Urothelium cell line (cell line): ENCODE measurements at regions not wholly inside any gene's neighbourhood (a gene's known extent, or its start where the extent isn't known, plus 50 kb on each side); places are given as distances from the start of the nearest gene placed in this dataset.
A peak's percentile ranks its signal among the peaks of the same experiment; 100 is the strongest.

Source experiments
- DNase-seq: peaks from one replicate; pipeline ENCODE4 v3.0.0; 2011; ENCODE audit warnings: low spot score, mixed read lengths
- FAIRE-seq: peaks from 2 replicates; lab custom pipeline; 2011; peaks lifted over from hg19 to GRCh38; lab: Jason Lieb, UNC

- FAIRE-seq, result no peak
Measured at GRCh38 chr2:145494441-145494840, 974.5 kb upstream of the ZEB2 start.

GRCh38 chr2:145488571-145488970, 968.7 kb upstream of the ZEB2 start:
- FAIRE-seq, result no peak
- no peak for DNase-seq

More at GRCh38 chr2:145494441-145494840, 974.5 kb upstream of the ZEB2 start:
- DNase-seq, result no peak

GRCh38 chr2:145484448-145485097, 964.7 kb upstream of the ZEB2 start:
- no peak for FAIRE-seq
- peak; percentile 17 for DNase-seq

- FAIRE-seq (no peak), DNase-seq (no peak)
Measured at GRCh38 chr2:145483854-145484253, 963.9 kb upstream of the ZEB2 start.

GRCh38 chr2:145481334-145481922, 961.5 kb upstream of the ZEB2 start:
- FAIRE-seq (no peak), DNase-seq (no peak)

- DNase-seq (no peak), FAIRE-seq (no peak)
Measured at GRCh38 chr2:145464866-145465265, 944.9 kb upstream of the ZEB2 start.

GRCh38 chr2:145460112-145460511, 940.2 kb upstream of the ZEB2 start:
- FAIRE-seq (no peak), DNase-seq (no peak)

GRCh38 chr2:145431181-145431951, 911.4 kb upstream of the ZEB2 start:
- no peak for FAIRE-seq
- DNase-seq, result no peak

- FAIRE-seq, result no peak
Measured at GRCh38 chr2:145423809-145424208, 903.9 kb upstream of the ZEB2 start.

GRCh38 chr2:145422576-145422975, 902.7 kb upstream of the ZEB2 start:
- DNase-seq (no peak), FAIRE-seq (no peak)

More at GRCh38 chr2:145423809-145424208, 903.9 kb upstream of the ZEB2 start:
- DNase-seq, result no peak

GRCh38 chr2:145421841-145422240, 901.9 kb upstream of the ZEB2 start:
- no peak for DNase-seq

GRCh38 chr2:145416640-145417039, 896.7 kb upstream of the ZEB2 start:
- FAIRE-seq (no peak), DNase-seq (no peak)

More at GRCh38 chr2:145421841-145422240, 901.9 kb upstream of the ZEB2 start:
- FAIRE-seq, result no peak

- DNase-seq (no peak), FAIRE-seq (no peak)
Measured at GRCh38 chr2:145415151-145415550, 895.2 kb upstream of the ZEB2 start.

- DNase-seq (no peak), FAIRE-seq (no peak)
Measured at GRCh38 chr2:145413261-145414030, 893.5 kb upstream of the ZEB2 start.

- FAIRE-seq (no peak), DNase-seq (no peak)
Measured at GRCh38 chr2:145412155-145412554, 892.2 kb upstream of the ZEB2 start.

GRCh38 chr2:145411493-145411892, 891.6 kb upstream of the ZEB2 start:
- DNase-seq (no peak), FAIRE-seq (no peak)

GRCh38 chr2:145410086-145410485, 890.2 kb upstream of the ZEB2 start:
- no peak for DNase-seq
- no peak for FAIRE-seq

GRCh38 chr2:145408980-145409379, 889.1 kb upstream of the ZEB2 start:
- DNase-seq (no peak), FAIRE-seq (no peak)

GRCh38 chr2:145404690-145405089, 884.8 kb upstream of the ZEB2 start:
- FAIRE-seq, result no peak
- no peak for DNase-seq

GRCh38 chr2:145402706-145403277, 882.9 kb upstream of the ZEB2 start:
- no peak for DNase-seq
- no peak for FAIRE-seq

GRCh38 chr2:145399131-145399530, 879.2 kb upstream of the ZEB2 start:
- FAIRE-seq (no peak), DNase-seq (no peak)
